Upper lobe of right lung (tissue), 1 donor: ENCODE measurements at regions not wholly inside any gene's neighbourhood (a gene's known extent, or its start where the extent isn't known, plus 50 kb on each side); places are given as distances from the start of the nearest gene placed in this dataset.
"Not testable (repeated sequence)": the region's sequence is repeated elsewhere in the genome, so short reads cannot be mapped to it uniquely, and the experiment has no call there.

Source experiments
- ATAC-seq: fragments of 200-7000 bp; cut with Tn5 transposase; one replicate; pipeline ENCODE4 v1.9.1; 2020; ENCODE audit warnings: mild to moderate bottlenecking, moderate library complexity
- DNase-seq: peaks from one replicate; pipeline ENCODE4 v3.0.0-alpha.2; 2020
- H3K27ac ChIP-seq: fragments of 200-600 bp; one replicate; pipeline ENCODE4 v1.8.0; 2022
- H3K27me3 ChIP-seq: fragments of 200-600 bp; one replicate; pipeline ENCODE4 v1.8.0; 2022; ENCODE audit warnings: mild to moderate bottlenecking
- H3K36me3 ChIP-seq: fragments of 200-600 bp; one replicate; pipeline ENCODE4 v1.8.0; 2022
- H3K4me1 ChIP-seq: fragments of 200-600 bp; one replicate; pipeline ENCODE4 v1.8.0; 2022
- H3K4me3 ChIP-seq: fragments of 200-600 bp; one replicate; pipeline ENCODE4 v1.8.0; 2022; ENCODE audit warnings: mild to moderate bottlenecking
- H3K9me3 ChIP-seq: fragments of 200-600 bp; one replicate; pipeline ENCODE4 v1.8.0; 2022
- CTCF ChIP-seq: fragments of 200-600 bp; IDR thresholded peaks from one replicate; pipeline ENCODE4 v1.8.0; 2022; ENCODE audit warnings: antibody characterized with exemption
- intact Hi-C: fragments of 100-400 bp; cut with DNase I; formaldehyde crosslinking; loops from one replicate; pipeline ENCODE4 v1.11.0; 2022
- donor health status: DM: no; HTN: yes; CAD: no; lungs with severe emphysema.

GRCh38 chrY:3368459-3368858 is 210.4 kb upstream of the TGIF2LY start:
- ATAC-seq, H3K27ac ChIP-seq, intact Hi-C loops: not testable (repeated sequence)

GRCh38 chrY:3391508-3391907 is 187.4 kb upstream of the TGIF2LY start:
- H3K9me3 ChIP-seq, H3K27me3 ChIP-seq, ATAC-seq, H3K4me3 ChIP-seq, H3K36me3 ChIP-seq, intact Hi-C loops, H3K4me1 ChIP-seq, DNase-seq, H3K27ac ChIP-seq: not testable (repeated sequence)

More at GRCh38 chrY:3368459-3368858, 210.4 kb upstream of the TGIF2LY start:
- H3K36me3 ChIP-seq, H3K27me3 ChIP-seq, H3K4me1 ChIP-seq, H3K9me3 ChIP-seq, H3K4me3 ChIP-seq, DNase-seq: not testable (repeated sequence)

GRCh38 chrY:3404241-3404640 is 174.6 kb upstream of the TGIF2LY start:
- ATAC-seq, intact Hi-C loops, H3K4me1 ChIP-seq, H3K27me3 ChIP-seq, H3K27ac ChIP-seq, DNase-seq, H3K4me3 ChIP-seq, H3K9me3 ChIP-seq, H3K36me3 ChIP-seq: not testable (repeated sequence)

GRCh38 chrY:3405585-3405984 is 173.3 kb upstream of the TGIF2LY start:
- peak; percentile 61 for TF ChIP-seq CTCF
- H3K27me3 ChIP-seq, H3K36me3 ChIP-seq, H3K4me1 ChIP-seq, intact Hi-C loops, H3K9me3 ChIP-seq, H3K4me3 ChIP-seq, DNase-seq, ATAC-seq, H3K27ac ChIP-seq: not testable (repeated sequence)

- peak; percentile 6 for TF ChIP-seq CTCF
- H3K4me1 ChIP-seq = not testable (repeated sequence)
Observed at GRCh38 chrY:3406896-3407452, 171.9 kb upstream of the TGIF2LY start.

GRCh38 chrY:3410322-3410892 is 168.5 kb upstream of the TGIF2LY start:
- H3K27ac ChIP-seq, H3K36me3 ChIP-seq, intact Hi-C loops, ATAC-seq, DNase-seq, H3K9me3 ChIP-seq, H3K4me3 ChIP-seq, H3K27me3 ChIP-seq, H3K4me1 ChIP-seq: not testable (repeated sequence)

More at GRCh38 chrY:3406896-3407452, 171.9 kb upstream of the TGIF2LY start:
- H3K36me3 ChIP-seq, H3K27ac ChIP-seq, H3K4me3 ChIP-seq, H3K9me3 ChIP-seq, intact Hi-C loops, ATAC-seq, DNase-seq, H3K27me3 ChIP-seq: not testable (repeated sequence)
